Parathyroid adenoma (tissue), 2 donors: ENCODE measurements at regions not wholly inside any gene's neighbourhood (a gene's known extent, or its start where the extent isn't known, plus 50 kb on each side); places are given as distances from the start of the nearest gene placed in this dataset.
"Not testable (repeated sequence)": the region's sequence is repeated elsewhere in the genome, so short reads cannot be mapped to it uniquely, and the experiment has no call there.

Experiments used
- H2AFZ ChIP-seq: fragments of 300-600 bp; sonication (generic); one replicate; pipeline ENCODE4 v1.7.0; 2017; ENCODE audit warnings: antibody characterized with exemption, mild to moderate bottlenecking
- H3K27ac ChIP-seq: fragments of 300-600 bp; sonication (generic); one replicate; pipeline ENCODE4 v1.7.0; 2017
- H3K27me3 ChIP-seq: fragments of 300-600 bp; sonication (generic); one replicate; pipeline ENCODE4 v1.7.0; 2017; ENCODE audit warnings: low read length; ENCODE audit not compliant: control insufficient read depth, insufficient read depth
- H3K36me3 ChIP-seq: fragments of 300-600 bp; sonication (generic); one replicate; pipeline ENCODE4 v1.7.0; 2017; ENCODE audit warnings: low read length; ENCODE audit not compliant: control insufficient read depth, insufficient read depth
- H3K4me1 ChIP-seq: fragments of 300-600 bp; sonication (generic); one replicate; pipeline ENCODE4 v1.7.0; 2017; ENCODE audit warnings: control low read depth
- H3K4me2 ChIP-seq: fragments of 300-600 bp; sonication (generic); one replicate; pipeline ENCODE4 v1.7.0; 2017; ENCODE audit warnings: low read length
- H3K4me3 ChIP-seq: fragments of 300-600 bp; sonication (generic); one replicate; pipeline ENCODE4 v1.7.0; 2017; ENCODE audit warnings: low read depth, low read length
- H3K79me2 ChIP-seq: fragments of 300-600 bp; sonication (generic); one replicate; pipeline ENCODE4 v1.7.0; 2017; ENCODE audit warnings: control low read depth
- H3K9ac ChIP-seq: fragments of 300-600 bp; sonication (generic); one replicate; pipeline ENCODE4 v1.7.0; 2017; ENCODE audit warnings: mild to moderate bottlenecking
- H3K9me3 ChIP-seq: fragments of 300-600 bp; sonication (generic); one replicate; pipeline ENCODE4 v1.7.0; 2017; ENCODE audit warnings: low read length; ENCODE audit not compliant: control insufficient read depth
- TF ChIP-seq, protein P1 (sequence below): fragments of 300-600 bp; sonication (generic); IDR thresholded peaks from one replicate; pipeline ENCODE4 v1.7.0; 2017; ENCODE audit warnings: antibody characterized with exemption, mild to moderate bottlenecking
- donor health status: primary hyperparathyroidism.

GRCh38 chr14:104305511-104306449, 167.4 kb downstream of the KIF26A start:
- no peaks in the 10 kb centered on the region for H3K4me1 ChIP-seq
- H3K27ac ChIP-seq, result no peak overlapping the region
- H3K9me3 ChIP-seq, result no peaks in the 10 kb centered on the region
- H3K79me2 ChIP-seq, result no peaks in the 10 kb centered on the region
- H2AFZ ChIP-seq, result no peak overlapping the region
- H3K9ac ChIP-seq, result no peak overlapping the region
- no peaks in the 10 kb centered on the region for H3K36me3 ChIP-seq
- no peak overlapping the region for H3K4me2 ChIP-seq
- no peak overlapping the region for H3K4me3 ChIP-seq
- TF ChIP-seq, protein P1, sequence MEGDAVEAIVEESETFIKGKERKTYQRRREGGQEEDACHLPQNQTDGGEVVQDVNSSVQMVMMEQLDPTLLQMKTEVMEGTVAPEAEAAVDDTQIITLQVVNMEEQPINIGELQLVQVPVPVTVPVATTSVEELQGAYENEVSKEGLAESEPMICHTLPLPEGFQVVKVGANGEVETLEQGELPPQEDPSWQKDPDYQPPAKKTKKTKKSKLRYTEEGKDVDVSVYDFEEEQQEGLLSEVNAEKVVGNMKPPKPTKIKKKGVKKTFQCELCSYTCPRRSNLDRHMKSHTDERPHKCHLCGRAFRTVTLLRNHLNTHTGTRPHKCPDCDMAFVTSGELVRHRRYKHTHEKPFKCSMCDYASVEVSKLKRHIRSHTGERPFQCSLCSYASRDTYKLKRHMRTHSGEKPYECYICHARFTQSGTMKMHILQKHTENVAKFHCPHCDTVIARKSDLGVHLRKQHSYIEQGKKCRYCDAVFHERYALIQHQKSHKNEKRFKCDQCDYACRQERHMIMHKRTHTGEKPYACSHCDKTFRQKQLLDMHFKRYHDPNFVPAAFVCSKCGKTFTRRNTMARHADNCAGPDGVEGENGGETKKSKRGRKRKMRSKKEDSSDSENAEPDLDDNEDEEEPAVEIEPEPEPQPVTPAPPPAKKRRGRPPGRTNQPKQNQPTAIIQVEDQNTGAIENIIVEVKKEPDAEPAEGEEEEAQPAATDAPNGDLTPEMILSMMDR, result no peak
- H3K27me3 ChIP-seq, result no peaks in the 10 kb centered on the region

DNA sequence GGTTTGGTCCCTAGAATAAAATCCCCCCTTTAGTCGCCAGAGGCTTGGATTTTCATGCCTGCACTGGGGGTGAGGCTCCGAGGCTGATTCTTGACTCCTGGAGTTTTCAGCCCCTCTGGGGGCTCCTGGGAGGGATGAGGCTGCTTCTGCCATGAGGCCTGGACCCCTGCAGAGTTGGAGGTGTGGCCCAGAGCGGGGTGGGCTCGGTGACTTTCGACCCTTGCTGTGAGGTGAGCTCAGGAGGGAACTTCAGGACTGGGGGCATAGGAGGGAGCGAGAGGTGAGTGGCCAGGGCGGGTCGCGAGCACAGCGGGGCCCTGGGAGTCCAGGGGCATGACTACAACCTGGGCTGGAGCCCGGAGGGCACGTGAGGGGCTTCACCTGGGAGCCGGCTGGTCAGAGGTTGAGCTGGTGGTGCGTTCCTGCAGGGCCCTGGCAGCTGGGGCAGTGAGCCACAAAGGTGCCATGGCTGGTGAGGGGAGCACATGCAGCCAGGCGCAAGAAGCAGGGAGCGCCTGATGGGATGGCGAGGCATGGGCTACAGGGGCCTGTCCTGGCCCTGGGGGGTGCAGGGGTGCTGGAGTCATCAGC, 168.2 kb downstream of the KIF26A start:
- TF ChIP-seq, protein P1, result no peak
- Histone ChIP-seq H3K4me3 (no peak overlapping the region), H3K79me2 (no peaks in the 10 kb centered on the region), H3K9ac (no peak overlapping the region), H3K9me3 (no peaks in the 10 kb centered on the region), H3K4me2 (no peak overlapping the region), H3K27ac (no peak overlapping the region), H3K36me3 (no peaks in the 10 kb centered on the region), H3K4me1 (no peaks in the 10 kb centered on the region), H2AFZ (no peak overlapping the region), H3K27me3 (no peaks in the 10 kb centered on the region)

DNA sequence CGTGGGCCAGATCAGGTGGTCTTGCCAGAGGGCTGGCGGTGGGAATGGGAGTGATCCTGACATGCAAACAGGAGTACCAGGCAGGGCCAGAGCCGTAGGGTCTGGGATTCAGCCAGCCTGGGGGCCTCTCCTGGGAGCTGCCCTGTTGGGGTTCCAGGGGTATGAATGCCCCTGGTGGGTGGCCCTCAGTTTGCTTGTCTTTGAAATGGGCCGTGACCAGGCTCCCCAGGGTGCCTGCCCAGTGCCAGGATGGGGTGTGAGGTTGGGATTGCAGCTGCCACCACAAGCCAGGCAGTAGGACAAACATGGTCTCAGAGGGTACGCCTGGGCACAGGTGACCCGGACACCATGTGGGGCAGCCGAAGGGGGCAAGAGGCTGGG, 168.8 kb downstream of the KIF26A start:
- H3K9me3 ChIP-seq, result no peaks in the 10 kb centered on the region
- no peak overlapping the region for H2AFZ ChIP-seq
- H3K4me1 ChIP-seq, result no peaks in the 10 kb centered on the region
- no peak overlapping the region for H3K4me3 ChIP-seq
- TF ChIP-seq, protein P1, result no peak
- no peak overlapping the region for H3K9ac ChIP-seq
- H3K79me2 ChIP-seq, result no peaks in the 10 kb centered on the region
- no peak overlapping the region for H3K4me2 ChIP-seq
- H3K36me3 ChIP-seq, result no peaks in the 10 kb centered on the region
- no peaks in the 10 kb centered on the region for H3K27me3 ChIP-seq
- H3K27ac ChIP-seq, result no peak overlapping the region

- TF ChIP-seq, protein P1, result no peak
- H3K36me3 ChIP-seq, result no peaks in the 10 kb centered on the region
- no peak overlapping the region for H3K4me3 ChIP-seq
- H3K9ac ChIP-seq, result no peak overlapping the region
- H3K27me3 ChIP-seq, result no peaks in the 10 kb centered on the region
- no peaks in the 10 kb centered on the region for H3K79me2 ChIP-seq
- H3K4me2 ChIP-seq, result no peak overlapping the region
- no peaks in the 10 kb centered on the region for H3K4me1 ChIP-seq
- no peak overlapping the region for H2AFZ ChIP-seq
- H3K27ac ChIP-seq, result no peak overlapping the region
- no peaks in the 10 kb centered on the region for H3K9me3 ChIP-seq
Measured at GRCh38 chr14:104307627-104308401, 169.4 kb downstream of the KIF26A start.

DNA sequence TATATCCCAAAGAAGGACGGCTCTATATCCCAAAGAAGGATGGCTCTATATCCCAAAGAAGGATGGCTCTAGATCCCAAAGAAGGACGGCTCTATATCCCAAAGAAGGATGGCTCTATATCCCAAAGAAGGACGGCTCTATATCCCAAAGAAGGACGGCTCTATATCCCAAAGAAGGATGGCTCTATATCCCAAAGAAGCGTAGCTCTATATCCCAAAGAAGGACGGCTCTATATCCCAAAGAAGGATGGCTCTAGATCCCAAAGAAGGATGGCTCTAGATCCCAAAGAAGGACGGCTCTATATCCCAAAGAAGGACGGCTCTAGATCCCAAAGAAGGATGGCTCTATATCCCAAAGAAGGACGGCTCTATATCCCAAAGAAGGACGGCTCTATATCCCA, 170.1 kb downstream of the KIF26A start:
- H3K36me3 ChIP-seq, H3K79me2 ChIP-seq, H3K9me3 ChIP-seq, H2AFZ ChIP-seq, H3K4me1 ChIP-seq, H3K27me3 ChIP-seq, H3K27ac ChIP-seq, H3K9ac ChIP-seq, H3K4me2 ChIP-seq, H3K4me3 ChIP-seq: not testable (repeated sequence)
